T-helper 1 cell treated with Interleukin-12 subunit alpha and Interleukin-12 subunit beta and Interleukin-4 antibody, amounts not matched to agents 30 μg/mL and 1 μg/mL, for 36 hours (primary cell): ENCODE measurements at regions not wholly inside any gene's neighbourhood (a gene's known extent, or its start where the extent isn't known, plus 50 kb on each side); places are given as distances from the start of the nearest gene placed in this dataset.

Experiments
- H3K27ac Mint-ChIP-seq: one replicate; pipeline ENCODE4 v1.8.0; 2021; ENCODE audit warnings: mild to moderate bottlenecking, mixed read lengths
- H3K27me3 Mint-ChIP-seq: one replicate; pipeline ENCODE4 v1.8.0; 2021; ENCODE audit warnings: low read depth, mixed read lengths
- H3K36me3 Mint-ChIP-seq: one replicate; pipeline ENCODE4 v1.8.0; 2021; ENCODE audit warnings: low read depth, mixed read lengths
- H3K4me1 Mint-ChIP-seq: one replicate; pipeline ENCODE4 v1.8.0; 2021; ENCODE audit warnings: low read depth, mixed read lengths
- H3K4me3 Mint-ChIP-seq: one replicate; pipeline ENCODE4 v1.8.0; 2021; ENCODE audit warnings: mild to moderate bottlenecking, moderate library complexity, mixed read lengths
- H3K9me3 Mint-ChIP-seq: one replicate; pipeline ENCODE4 v1.8.0; 2021; ENCODE audit warnings: mixed read lengths

DNA sequence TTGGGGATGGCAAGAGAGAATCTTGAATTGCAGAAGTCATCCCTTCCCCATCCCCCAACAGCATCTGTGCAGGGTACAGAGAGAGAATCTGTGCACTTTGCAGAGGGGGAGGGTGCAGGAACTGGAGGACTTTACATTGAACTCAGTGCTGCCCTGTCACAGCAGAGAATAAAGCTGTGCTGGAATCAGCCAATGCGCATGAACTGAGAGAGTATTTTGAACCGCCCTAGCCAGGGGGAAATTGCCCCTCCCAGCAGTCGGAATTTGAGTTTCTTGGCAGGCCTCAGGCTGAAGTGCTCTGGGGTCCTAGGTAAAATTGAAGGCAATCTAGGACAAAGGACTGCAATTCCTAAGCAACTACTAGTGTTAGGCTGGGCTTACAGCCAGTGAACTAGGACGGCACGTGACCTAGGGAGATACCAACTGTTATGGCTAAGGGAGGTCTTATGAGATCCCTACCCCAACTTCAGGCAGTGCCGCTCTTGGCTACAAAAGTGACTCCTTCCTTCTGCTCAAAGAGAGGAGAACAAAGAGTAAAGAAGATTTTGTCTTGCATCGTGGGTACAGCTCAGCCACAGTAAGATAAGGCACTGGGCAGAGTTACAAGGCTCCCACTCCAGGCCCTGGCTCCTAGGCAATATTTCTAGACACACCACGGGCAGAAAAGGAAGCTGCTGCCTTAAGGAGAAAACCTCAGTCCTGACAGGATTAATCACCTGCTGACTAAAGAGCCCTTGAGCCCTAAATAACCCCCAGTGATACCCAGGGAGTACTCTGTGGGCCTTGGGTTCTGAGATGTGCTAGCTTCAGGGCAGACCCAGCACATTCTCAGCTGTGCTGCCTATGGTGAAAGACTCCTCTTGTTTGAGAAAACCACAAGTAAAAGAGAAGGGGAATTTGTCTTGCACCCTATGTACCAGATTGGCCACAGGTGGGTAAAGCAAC lies 300.5 kb upstream of the ALCAM start:
- H3K27me3 Mint-ChIP-seq, result no peaks in the 10 kb centered on the region
- H3K27ac Mint-ChIP-seq, result no peak overlapping the region
- no peaks in the 10 kb centered on the region for H3K9me3 Mint-ChIP-seq
- H3K36me3 Mint-ChIP-seq, result no peaks in the 10 kb centered on the region
- H3K4me3 Mint-ChIP-seq, result no peak overlapping the region
- H3K4me1 Mint-ChIP-seq, result no peaks in the 10 kb centered on the region

DNA sequence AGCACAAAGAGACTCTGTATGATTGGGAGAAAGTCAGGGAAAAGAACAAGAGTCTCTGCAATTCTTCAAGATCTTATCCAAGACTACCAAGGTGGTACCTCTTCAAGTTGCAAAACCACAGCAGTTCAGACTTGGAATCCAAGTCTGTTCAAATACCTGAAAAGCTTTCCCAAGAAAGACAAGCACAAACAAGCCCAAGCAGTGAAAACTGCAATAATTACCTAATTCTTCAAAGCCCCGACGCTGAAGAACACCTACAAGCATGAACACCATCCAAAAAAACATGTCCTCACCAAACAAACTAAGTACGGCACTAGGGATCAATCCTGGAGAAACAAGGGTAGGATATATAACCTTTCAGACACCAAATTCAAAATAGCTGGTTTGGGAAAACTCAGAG lies 299.3 kb upstream of the ALCAM start:
- no peaks in the 10 kb centered on the region for H3K36me3 Mint-ChIP-seq
- no peak overlapping the region for H3K27ac Mint-ChIP-seq
- no peak overlapping the region for H3K4me3 Mint-ChIP-seq
- H3K27me3 Mint-ChIP-seq, result no peaks in the 10 kb centered on the region
- H3K9me3 Mint-ChIP-seq, result no peaks in the 10 kb centered on the region
- H3K4me1 Mint-ChIP-seq, result no peaks in the 10 kb centered on the region

DNA sequence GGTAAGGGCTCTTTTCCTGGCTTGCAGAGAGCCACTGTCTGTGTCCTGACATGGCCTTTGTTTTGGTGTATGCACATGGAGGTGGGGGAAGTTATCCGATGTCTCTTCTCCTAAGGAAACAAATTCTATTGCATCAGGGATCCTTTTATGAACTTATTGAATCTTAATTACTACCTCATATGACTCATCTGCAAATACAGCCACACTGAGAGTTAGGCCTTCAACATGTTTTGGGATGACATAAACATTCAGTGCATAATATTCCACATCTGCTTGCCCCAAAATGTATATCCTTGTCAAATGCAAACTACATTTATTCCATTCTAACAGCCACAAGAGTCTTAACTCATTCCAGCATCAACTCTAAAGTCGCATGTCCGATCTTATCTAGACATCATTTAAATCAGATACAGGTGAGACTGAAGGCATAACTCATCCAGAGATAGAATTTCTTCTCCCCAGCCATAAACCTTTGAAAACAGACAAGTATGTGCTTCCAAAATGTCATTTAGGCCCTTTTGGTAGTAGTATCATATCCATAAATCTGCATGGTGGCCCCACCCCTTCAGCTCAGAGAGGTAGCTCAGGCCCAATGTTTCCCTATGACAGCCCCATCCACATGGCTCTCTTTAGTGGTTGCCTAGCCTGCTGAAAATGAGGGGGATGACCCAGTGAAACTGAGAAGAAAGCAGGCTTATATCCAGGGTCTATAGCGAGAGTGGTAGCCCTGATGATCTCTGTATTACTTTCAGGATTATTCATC lies 289.5 kb upstream of the ALCAM start:
- Mint-ChIP-seq H3K27me3 (no peaks in the 10 kb centered on the region), H3K36me3 (no peaks in the 10 kb centered on the region), H3K9me3 (no peaks in the 10 kb centered on the region), H3K4me1 (no peaks in the 10 kb centered on the region), H3K4me3 (no peak overlapping the region), H3K27ac (no peak overlapping the region)

DNA sequence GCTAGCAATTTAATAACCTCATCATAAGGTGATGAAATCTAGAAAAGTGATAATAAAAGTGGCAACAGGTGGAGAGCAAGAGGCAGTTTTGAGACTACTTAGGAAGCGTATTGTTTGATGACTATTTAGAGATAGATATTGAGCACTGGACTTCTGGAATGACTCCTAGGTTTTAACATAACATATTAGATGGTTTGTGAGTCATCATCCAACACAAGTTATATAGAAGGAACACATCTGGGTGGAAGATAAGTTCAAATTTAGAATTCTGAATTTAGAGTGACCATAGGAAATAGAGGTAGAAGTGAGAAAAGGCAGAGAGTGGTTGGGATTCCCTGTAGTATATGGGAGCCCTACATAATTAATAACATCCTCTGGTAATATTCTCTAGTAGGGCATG lies 282.8 kb upstream of the ALCAM start:
- no peaks in the 10 kb centered on the region for H3K36me3 Mint-ChIP-seq
- H3K4me1 Mint-ChIP-seq, result no peaks in the 10 kb centered on the region
- no peak overlapping the region for H3K27ac Mint-ChIP-seq
- H3K9me3 Mint-ChIP-seq, result no peaks in the 10 kb centered on the region
- no peak overlapping the region for H3K4me3 Mint-ChIP-seq
- no peaks in the 10 kb centered on the region for H3K27me3 Mint-ChIP-seq

DNA sequence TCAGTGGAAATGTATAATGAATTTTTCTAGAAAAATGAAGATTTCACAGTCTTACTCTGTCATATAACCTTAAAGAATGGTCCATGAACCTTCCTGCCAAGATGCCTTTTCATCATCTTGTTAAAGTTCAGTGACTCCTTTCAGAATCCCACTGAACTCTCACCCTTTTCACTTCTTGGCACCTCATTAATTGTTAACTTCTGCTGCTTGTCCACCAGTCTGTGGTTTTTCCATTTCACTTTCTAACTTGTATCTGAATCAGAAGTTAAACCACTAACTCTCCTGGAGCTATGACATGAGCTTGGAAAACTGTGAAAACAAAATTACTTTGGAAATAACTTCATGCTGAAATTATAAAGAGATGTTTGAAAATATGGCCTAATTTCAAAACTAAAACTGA lies 281.2 kb upstream of the ALCAM start:
- Mint-ChIP-seq H3K4me1 (no peaks in the 10 kb centered on the region), H3K9me3 (no peaks in the 10 kb centered on the region), H3K4me3 (no peak overlapping the region), H3K27me3 (no peaks in the 10 kb centered on the region), H3K27ac (no peak overlapping the region), H3K36me3 (no peaks in the 10 kb centered on the region)

DNA sequence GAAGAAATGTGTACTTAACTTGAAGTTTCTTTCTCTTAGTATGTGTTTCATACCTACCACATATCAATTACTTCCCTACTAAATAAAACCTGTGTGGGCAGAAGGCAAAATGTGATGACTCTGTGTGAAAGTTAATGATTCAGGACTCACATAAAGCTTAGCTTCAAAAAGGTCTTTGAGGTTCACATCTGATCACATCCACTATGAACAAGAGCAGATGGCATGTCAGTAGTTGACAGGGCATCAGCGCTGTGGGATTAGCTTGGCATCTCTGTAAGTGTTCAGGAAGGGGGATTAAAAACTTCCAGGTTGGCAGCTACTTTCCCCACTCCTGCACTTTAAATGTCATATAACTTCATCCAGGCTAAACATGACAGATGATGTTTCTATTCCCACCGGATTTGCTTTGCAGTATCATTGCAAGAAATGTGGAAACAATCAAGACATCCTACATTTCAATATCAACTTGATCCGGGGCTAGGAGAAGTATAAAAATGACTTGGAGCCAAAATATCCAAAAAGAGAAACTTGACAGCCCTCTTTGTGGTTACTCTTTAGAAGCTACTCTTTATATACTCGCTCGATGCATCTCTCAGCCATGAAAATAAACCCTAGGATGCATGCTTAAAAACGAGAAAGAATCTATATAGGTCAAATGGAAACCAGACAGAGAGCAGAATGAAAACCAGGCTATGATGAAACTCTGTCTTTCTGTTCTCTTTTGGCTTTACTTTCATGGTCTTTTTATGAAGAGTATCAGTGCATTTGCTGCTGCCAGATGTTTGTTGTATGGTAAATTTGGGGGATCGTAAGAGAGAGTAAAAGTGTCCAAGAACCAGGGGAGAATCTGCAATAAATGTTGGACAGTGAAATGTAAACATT lies 273.1 kb upstream of the ALCAM start:
- H3K36me3 Mint-ChIP-seq, result no peaks in the 10 kb centered on the region
- no peaks in the 10 kb centered on the region for H3K4me1 Mint-ChIP-seq
- no peaks in the 10 kb centered on the region for H3K27me3 Mint-ChIP-seq
- no peak overlapping the region for H3K4me3 Mint-ChIP-seq
- H3K27ac Mint-ChIP-seq, result no peak overlapping the region
- no peaks in the 10 kb centered on the region for H3K9me3 Mint-ChIP-seq

DNA sequence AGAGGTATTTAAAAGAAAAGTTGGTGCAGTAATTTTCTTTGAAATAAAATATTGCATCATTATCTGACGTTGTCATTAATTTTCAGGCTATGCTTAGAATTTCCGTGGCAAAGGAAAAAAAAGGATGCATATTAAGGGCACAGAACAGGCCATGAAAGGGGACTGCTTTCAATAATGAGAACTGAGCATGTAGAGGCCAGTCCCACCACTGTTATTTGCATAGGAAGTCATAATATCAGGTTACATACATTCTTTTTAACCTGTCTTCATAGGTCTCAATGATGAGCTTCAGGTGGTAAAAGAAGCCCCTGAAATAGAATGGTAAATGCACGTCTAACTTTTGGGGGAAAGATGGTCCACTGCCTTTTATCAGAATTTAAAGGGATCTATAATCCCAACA lies 272.1 kb upstream of the ALCAM start:
- Mint-ChIP-seq H3K27ac (no peak overlapping the region), H3K27me3 (no peaks in the 10 kb centered on the region), H3K4me3 (no peak overlapping the region), H3K9me3 (no peaks in the 10 kb centered on the region), H3K4me1 (no peaks in the 10 kb centered on the region), H3K36me3 (no peaks in the 10 kb centered on the region)

DNA sequence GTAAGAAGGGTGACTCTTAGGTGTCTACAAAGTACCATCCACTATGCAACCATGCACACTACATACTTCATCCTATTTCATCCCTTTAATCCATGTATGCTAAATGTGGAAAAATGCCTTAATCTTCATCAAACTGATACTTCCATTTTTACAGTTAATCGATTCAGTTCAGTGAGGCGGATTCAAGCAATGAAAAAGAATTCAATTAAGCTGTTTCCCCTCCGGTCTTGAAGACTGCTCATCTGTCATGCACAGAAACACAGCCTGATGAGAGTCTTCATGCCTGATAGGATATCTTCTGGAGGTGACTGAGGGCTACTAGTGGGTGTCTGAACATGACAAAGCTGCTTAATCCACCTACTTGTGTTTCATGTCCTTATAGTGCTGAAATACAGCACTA lies 270.6 kb upstream of the ALCAM start:
- Mint-ChIP-seq H3K4me1 (no peaks in the 10 kb centered on the region), H3K36me3 (no peaks in the 10 kb centered on the region), H3K9me3 (no peaks in the 10 kb centered on the region), H3K27ac (no peak overlapping the region), H3K4me3 (no peak overlapping the region), H3K27me3 (no peaks in the 10 kb centered on the region)

DNA sequence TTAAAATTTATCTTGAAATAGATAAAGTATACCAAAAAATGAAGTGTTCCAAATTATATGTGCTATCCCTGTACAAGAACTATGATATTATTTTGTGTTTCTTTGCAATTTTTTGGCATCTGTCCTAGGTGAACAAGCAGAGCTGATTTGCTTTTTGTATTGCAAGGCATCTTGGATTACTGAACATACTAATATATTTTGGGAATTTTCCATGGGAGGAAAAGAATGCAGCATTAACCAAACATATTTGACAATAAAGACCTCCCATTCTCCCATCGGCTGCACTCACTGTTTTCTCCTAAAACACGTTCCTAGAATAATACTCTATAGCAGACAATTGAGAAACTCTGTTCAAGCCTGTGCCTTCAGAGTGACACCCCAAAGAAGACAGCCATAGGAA lies 265.1 kb upstream of the ALCAM start:
- H3K27ac Mint-ChIP-seq, result no peak overlapping the region
- no peaks in the 10 kb centered on the region for H3K9me3 Mint-ChIP-seq
- no peaks in the 10 kb centered on the region for H3K4me1 Mint-ChIP-seq
- no peaks in the 10 kb centered on the region for H3K36me3 Mint-ChIP-seq
- H3K27me3 Mint-ChIP-seq, result no peaks in the 10 kb centered on the region
- H3K4me3 Mint-ChIP-seq, result no peak overlapping the region

DNA sequence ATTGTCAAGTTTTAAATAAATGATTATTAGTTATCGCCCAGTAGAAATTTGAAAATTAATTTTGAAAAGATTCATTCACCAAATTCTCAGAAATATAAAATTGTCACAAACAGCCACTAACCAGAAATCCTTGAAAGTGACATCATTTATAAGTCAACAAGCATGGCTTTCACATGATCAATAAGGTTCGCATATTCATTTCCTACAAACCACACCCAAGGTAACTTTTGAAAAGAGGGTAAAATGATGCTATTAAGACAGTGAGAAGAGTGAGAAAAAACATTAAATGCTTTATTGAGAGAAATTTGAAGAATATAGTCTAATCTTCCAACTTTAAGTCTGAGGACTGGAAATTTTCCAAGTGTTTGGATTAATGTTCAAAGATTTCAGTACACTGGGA lies 263.6 kb upstream of the ALCAM start:
- Mint-ChIP-seq H3K4me3 (no peak overlapping the region), H3K4me1 (no peaks in the 10 kb centered on the region), H3K9me3 (no peaks in the 10 kb centered on the region), H3K36me3 (no peaks in the 10 kb centered on the region), H3K27ac (no peak overlapping the region), H3K27me3 (no peaks in the 10 kb centered on the region)

DNA sequence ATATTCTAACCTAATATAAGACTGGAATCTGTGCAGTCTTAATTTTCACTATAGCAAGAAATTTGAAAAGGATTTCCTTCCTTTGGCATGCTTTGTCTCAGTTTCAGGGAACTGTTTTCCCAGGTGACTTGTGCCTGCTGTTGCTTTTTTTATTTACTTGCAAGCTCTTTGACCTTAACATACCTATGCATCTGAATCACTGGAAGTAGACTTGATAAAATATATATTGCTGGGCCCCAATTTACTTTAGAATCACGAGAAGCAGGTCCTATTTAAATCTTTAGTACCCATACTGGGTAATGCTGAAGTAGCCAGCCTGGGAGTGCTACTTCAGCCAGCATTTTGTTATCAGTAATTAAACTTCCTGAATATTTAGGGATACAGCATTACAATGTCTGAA lies 257.9 kb upstream of the ALCAM start:
- no peak overlapping the region for H3K4me3 Mint-ChIP-seq
- no peaks in the 10 kb centered on the region for H3K36me3 Mint-ChIP-seq
- no peak overlapping the region for H3K27ac Mint-ChIP-seq
- no peaks in the 10 kb centered on the region for H3K4me1 Mint-ChIP-seq
- peaks cover 21% of the 10 kb centered on the region for H3K9me3 Mint-ChIP-seq
- H3K27me3 Mint-ChIP-seq, result no peaks in the 10 kb centered on the region

DNA sequence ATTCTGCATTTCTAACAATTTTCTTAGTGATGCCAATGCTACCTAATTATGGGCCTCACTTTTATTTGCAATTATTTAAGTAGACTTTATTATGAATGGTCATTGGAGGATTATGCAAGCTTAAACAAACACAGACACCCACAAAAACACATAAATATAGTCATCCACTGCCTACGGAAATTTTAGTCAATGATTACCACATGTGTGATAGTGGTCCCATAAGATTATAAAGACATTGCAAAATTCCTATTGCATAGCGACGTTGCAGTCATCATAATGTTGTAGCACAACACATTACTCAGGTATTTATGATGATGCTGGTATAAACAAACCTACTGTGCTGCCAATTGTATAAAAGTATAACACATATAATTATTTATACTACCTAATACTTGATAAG lies 247.8 kb upstream of the ALCAM start:
- Mint-ChIP-seq H3K27ac (no peak overlapping the region), H3K36me3 (no peaks in the 10 kb centered on the region), H3K27me3 (no peaks in the 10 kb centered on the region), H3K9me3 (no peaks in the 10 kb centered on the region), H3K4me3 (no peak overlapping the region), H3K4me1 (no peaks in the 10 kb centered on the region)

DNA sequence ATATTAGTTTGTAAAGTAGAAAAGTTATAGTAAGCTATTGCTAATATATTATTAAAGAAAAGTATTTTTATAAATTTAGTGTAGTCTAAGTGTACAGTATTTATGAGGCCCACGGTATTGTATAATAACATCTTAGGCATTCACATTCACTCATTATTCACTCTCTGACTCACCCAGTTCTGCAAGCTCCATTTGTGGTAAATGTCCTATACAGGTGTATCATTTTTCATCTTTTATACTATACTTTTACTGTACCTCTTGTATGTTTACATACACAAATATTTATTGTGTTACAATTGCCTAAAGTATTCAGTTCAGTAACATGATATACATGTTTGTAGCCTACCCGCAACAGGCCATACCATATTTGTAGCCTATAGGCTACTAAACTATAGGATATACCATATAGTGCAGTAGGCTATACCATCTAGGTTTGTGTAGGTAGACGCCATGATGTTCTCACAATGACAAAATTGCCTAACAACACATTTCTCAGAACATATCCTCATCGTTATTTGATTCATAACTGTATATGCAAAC lies 246.8 kb upstream of the ALCAM start:
- no peaks in the 10 kb centered on the region for H3K27me3 Mint-ChIP-seq

DNA sequence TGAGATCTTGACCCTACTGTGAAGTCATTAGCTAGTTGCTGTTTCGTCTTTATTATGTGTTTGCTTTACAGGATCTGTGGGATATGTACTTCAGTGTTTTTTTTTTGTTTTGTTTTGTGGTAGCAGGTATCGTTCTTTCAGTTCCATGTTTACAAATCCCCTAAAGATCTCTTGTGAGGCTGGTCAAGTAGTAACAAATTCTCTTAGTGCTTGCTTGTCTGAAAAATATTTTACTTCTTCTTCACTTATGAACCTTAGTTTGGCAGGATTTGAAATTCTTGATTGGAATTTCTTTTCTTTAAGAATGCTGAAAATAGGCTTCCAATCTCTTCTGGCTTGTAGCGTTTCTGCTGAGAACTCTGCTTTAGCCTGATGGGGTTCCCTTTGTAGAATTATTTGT lies 235.8 kb upstream of the ALCAM start:
- H3K36me3 Mint-ChIP-seq, result no peaks in the 10 kb centered on the region
- no peak overlapping the region for H3K4me3 Mint-ChIP-seq
- no peak overlapping the region for H3K27ac Mint-ChIP-seq
- H3K4me1 Mint-ChIP-seq, result no peaks in the 10 kb centered on the region
- H3K9me3 Mint-ChIP-seq, result peaks cover 16% of the 10 kb centered on the region
- H3K27me3 Mint-ChIP-seq, result no peaks in the 10 kb centered on the region

More for the DNA sequence above, 246.8 kb upstream of the ALCAM start:
- Mint-ChIP-seq H3K4me3 (no peak overlapping the region), H3K4me1 (no peaks in the 10 kb centered on the region), H3K9me3 (no peaks in the 10 kb centered on the region), H3K27ac (no peak overlapping the region), H3K36me3 (no peaks in the 10 kb centered on the region)
